ENCODE measurements at regions not wholly inside any gene's neighbourhood (a gene's known extent, or its start where the extent isn't known, plus 50 kb on each side); places are given as distances from the start of the nearest gene placed in this dataset.

DNA sequence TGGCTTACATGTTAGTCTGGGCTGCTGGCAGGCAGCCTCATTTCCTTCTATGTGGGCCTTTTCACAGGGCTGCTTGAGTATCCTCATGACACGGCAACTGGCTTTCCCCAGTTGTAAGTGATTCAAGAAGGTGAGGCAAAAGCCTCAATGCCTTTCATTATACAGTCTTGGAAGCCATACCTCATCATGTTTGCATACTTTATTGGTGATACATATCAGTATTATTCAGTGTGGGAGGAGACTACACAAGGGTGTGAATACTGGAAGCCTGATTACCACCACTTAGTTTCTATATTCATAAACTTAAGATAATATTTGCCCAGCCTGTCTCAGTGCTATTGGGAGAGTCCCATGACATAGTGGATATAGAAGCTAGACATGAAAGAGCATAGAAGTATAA is 346.8 kb downstream of the SOX2 start:
- TF ChIP-seq, protein P1, sequence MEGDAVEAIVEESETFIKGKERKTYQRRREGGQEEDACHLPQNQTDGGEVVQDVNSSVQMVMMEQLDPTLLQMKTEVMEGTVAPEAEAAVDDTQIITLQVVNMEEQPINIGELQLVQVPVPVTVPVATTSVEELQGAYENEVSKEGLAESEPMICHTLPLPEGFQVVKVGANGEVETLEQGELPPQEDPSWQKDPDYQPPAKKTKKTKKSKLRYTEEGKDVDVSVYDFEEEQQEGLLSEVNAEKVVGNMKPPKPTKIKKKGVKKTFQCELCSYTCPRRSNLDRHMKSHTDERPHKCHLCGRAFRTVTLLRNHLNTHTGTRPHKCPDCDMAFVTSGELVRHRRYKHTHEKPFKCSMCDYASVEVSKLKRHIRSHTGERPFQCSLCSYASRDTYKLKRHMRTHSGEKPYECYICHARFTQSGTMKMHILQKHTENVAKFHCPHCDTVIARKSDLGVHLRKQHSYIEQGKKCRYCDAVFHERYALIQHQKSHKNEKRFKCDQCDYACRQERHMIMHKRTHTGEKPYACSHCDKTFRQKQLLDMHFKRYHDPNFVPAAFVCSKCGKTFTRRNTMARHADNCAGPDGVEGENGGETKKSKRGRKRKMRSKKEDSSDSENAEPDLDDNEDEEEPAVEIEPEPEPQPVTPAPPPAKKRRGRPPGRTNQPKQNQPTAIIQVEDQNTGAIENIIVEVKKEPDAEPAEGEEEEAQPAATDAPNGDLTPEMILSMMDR (conservative IDR thresholded peaks at IDR 0.05) = no peak
- TF ChIP-seq EZH2 (IDR thresholded peaks at IDR 0.05; ENCODE audit: low read depth) = no peak

Measured in PC-9 (cell line).